Ovary (tissue), 7 donors: ENCODE measurements at regions not wholly inside any gene's neighbourhood (a gene's known extent, or its start where the extent isn't known, plus 50 kb on each side); places are given as distances from the start of the nearest gene placed in this dataset.

ENCODE experiments used
- DNase-seq, 5 donors: peaks; one replicate each; pipeline ENCODE4 v3.0.0-alpha.2; 2019 to 2020
- H3K27ac ChIP-seq, 2 donors: fragments of 200-600 bp; one replicate each; pipeline versions ENCODE4 v1.5.1 to v1.8.0; 2019 to 2022
- H3K27me3 ChIP-seq: fragments of 200-600 bp; one replicate; pipeline ENCODE4 v1.8.0; 2022
- H3K36me3 ChIP-seq: fragments of 200-600 bp; sonication (generic); one replicate; pipeline ENCODE4 v1.5.1; 2019
- H3K4me1 ChIP-seq: one replicate; pipeline ENCODE4 v1.8.1; 2013; ENCODE audit warnings: mild to moderate bottlenecking, moderate library complexity; ENCODE audit not compliant: insufficient read depth
- H3K4me3 ChIP-seq: fragments of 200-600 bp; sonication (generic); one replicate; pipeline ENCODE4 v1.5.1; 2017
- H3K9me3 ChIP-seq, 2 donors: fragments of 200-600 bp in 1 of 2; sonication (generic) in 1 of 2; one replicate each; pipeline versions ENCODE4 v1.5.1 to v1.8.1; 2013 to 2019; ENCODE audit warnings: mild to moderate bottlenecking in 1 of 2, moderate library complexity in 1 of 2
- EP300 ChIP-seq: sonication (generic); formaldehyde crosslinking; IDR thresholded peaks from one replicate; pipeline ENCODE4 v1.6.1; 2017; ENCODE audit warnings: antibody characterized with exemption
- POLR2A ChIP-seq: fragments of 450-650 bp; IDR thresholded peaks from one replicate; pipeline ENCODE4 v1.6.1; 2017; ENCODE audit warnings: antibody characterized with exemption, mild to moderate bottlenecking, moderate library complexity
- WGBS, 3 donors: extraction: QIAGEN DNeasy Blood & Tissue Kit in 1 of 3; methylation state at CpG; one replicate each; pipeline versions ENCODE4 v1.1.5 to v1.1.7; 2013 to 2017; 5-methylcytosine and 5-hydroxymethylcytosine counted together
- intact Hi-C, 4 donors: fragments of 100-400 bp; cut with DNase I; formaldehyde crosslinking; loops; one replicate each; pipeline versions ENCODE4 v1.11.0 to v1.15.1; 2022 to 2023
- TF ChIP-seq, protein P1 (sequence below), 3 donors: fragments of 450-650 bp in 2 of 3; fragments of 200-600 bp in 1 of 3; IDR thresholded peaks; one replicate each; pipeline versions ENCODE4 v1.5.1 to v1.8.0; 2016 to 2022; ENCODE audit warnings: antibody characterized with exemption in 3 of 3, mild to moderate bottlenecking in 1 of 3
- donor health status: DM: no; HTN: no; CAD: no; lungs with moderate emphysema.
- donor health status: DM: no; HTN: no; CAD: no.
- donor health status: Bipolar disorder and iron deficiency.
- donor health status: DM: no; HTN: no; CAD: no.
- donor health status: DM: yes; HTN: yes; CAD: no.

- TF ChIP-seq EP300 (no peak), POLR2A (no peak)
- TF ChIP-seq, protein P1, sequence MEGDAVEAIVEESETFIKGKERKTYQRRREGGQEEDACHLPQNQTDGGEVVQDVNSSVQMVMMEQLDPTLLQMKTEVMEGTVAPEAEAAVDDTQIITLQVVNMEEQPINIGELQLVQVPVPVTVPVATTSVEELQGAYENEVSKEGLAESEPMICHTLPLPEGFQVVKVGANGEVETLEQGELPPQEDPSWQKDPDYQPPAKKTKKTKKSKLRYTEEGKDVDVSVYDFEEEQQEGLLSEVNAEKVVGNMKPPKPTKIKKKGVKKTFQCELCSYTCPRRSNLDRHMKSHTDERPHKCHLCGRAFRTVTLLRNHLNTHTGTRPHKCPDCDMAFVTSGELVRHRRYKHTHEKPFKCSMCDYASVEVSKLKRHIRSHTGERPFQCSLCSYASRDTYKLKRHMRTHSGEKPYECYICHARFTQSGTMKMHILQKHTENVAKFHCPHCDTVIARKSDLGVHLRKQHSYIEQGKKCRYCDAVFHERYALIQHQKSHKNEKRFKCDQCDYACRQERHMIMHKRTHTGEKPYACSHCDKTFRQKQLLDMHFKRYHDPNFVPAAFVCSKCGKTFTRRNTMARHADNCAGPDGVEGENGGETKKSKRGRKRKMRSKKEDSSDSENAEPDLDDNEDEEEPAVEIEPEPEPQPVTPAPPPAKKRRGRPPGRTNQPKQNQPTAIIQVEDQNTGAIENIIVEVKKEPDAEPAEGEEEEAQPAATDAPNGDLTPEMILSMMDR (IDR thresholded peaks at IDR 0.05), result no peak
- intact Hi-C loops, result no loop called here
These were observed 105.9 kb upstream of the CDYL start for GRCh38 chr6:4670290-4670689.

DNA sequence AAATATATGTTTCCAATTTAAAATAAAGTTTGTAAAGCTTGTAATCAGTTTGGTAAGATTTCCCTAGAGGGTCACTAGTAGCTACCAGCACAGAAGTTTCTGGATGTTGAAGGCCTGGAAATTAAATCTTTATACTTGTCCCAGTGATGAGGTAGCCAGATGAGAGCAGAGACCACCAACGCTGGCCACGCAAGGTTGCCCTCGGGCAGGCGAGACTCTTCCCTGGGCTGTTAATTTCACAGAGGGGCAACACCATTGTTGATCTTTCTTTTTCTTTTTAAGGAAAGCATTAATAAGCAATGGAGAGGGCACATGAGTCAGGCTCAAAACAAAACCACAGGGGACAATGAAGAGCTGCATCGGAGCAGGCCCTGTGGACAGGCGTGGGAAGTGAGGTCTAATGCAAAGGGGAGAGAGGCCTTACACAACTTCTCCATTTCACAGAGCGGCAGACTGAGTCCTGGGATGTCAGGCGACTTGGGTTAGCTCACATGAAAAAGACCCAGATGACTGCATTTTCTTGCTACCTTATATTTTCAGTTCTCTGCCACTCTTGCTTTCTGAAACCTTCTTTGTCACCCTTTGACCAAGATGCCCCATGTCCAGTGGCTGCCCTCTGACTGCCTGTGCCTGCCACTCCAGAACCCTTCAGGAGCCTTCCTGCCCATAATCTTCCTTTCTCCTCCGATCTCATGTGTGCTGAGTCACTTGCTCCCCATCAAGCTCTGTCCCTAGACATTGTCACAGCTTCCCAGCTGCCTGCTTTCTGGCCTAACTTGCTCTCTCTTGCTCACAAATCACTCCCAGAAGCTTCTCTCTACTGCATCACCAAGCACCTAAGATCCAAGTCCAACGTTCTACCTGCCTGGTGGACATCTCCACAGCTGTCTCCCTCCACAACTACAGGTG is 107.7 kb upstream of the CDYL start:
- Histone ChIP-seq H3K36me3 (no peaks in the 10 kb centered on the region), H3K27me3 (no peaks in the 10 kb centered on the region), H3K27ac (no peak overlapping the region), H3K9me3 (no peaks in the 10 kb centered on the region), H3K4me1 (no peaks in the 10 kb centered on the region), H3K4me3 (no peak overlapping the region)
- TF ChIP-seq POLR2A, result no peak
- TF ChIP-seq, protein P1 (IDR thresholded peaks at IDR 0.05), result no peak
- no peak for TF ChIP-seq EP300
- WGBS, 3 donors, result 82 to 94% (median 83%) methylated on average over 10 of the region's 10 CpGs
- DNase-seq, result no peak
- intact Hi-C loops, result no loop called here

More at GRCh38 chr6:4670290-4670689, 105.9 kb upstream of the CDYL start:
- H3K27ac ChIP-seq, result no peak overlapping the region
- H3K27me3 ChIP-seq, result no peaks in the 10 kb centered on the region
- H3K4me1 ChIP-seq, result no peaks in the 10 kb centered on the region
- H3K36me3 ChIP-seq, result no peaks in the 10 kb centered on the region
- H3K9me3 ChIP-seq, result no peaks in the 10 kb centered on the region
- 71 to 86% (median 74%) methylated on average over 10 of the region's 10 CpGs for WGBS, 3 donors
- no peak overlapping the region for H3K4me3 ChIP-seq
- DNase-seq, result no peak

DNA sequence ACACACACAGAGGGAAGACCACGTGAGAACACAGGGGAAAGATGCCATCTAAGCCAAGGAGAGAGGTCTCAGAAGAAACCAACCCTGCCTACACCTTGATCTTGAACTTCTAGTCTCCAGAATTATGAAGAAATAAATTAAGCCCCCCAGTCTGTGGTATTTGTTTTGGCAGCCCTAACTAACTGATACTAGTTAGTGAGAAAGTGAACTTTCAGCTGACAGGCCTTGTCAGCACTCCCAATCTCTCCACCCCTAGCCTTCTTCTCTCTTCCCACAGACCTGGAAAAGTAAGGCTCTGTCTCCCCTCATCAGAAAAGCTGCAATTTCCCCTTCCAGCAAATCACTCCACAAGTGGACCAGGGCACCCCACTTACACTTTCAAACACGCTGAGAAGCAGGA is 108.6 kb upstream of the CDYL start:
- H3K36me3 ChIP-seq, result no peaks in the 10 kb centered on the region
- no peak overlapping the region for H3K4me3 ChIP-seq
- H3K4me1 ChIP-seq, result no peaks in the 10 kb centered on the region
- intact Hi-C loops, result no loop called here
- WGBS, 3 donors, result 76 to 80% (median 76%) methylated on average over 2 of the region's 2 CpGs
- no peak for DNase-seq
- TF ChIP-seq, protein P1 (IDR thresholded peaks at IDR 0.05), result no peak
- no peak for TF ChIP-seq POLR2A
- no peak for TF ChIP-seq EP300
- no peak overlapping the region for H3K27ac ChIP-seq
- H3K9me3 ChIP-seq, result no peaks in the 10 kb centered on the region
- no peaks in the 10 kb centered on the region for H3K27me3 ChIP-seq

DNA sequence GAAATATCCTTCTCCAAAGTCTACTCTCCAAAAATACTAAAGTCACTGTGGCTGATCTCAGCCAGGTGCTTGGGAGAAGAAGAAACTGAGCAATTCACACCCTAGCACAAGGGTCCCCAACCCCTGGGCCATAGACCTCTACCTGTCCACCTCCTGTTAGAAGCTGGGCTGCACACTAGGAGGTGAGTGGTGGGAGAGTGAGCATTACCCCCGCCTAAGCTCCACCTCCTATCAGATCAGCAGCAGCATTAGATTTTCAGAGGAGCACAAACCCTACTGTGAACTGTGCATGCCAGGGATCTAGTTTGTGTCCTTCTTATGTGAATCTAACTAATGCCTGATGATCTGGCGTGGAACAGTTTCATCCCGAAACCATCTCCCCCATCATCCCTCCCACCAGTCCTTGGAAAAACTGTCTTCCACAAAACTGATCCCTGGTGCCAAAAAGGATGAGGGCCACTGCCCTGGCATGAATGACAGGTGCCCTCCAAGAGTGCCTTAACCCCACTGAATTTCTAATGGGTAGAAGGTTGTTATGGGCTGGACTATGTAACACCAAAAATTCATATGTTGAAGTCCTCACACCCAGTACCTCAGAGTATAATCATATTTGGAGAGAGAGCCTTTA is 109.2 kb upstream of the CDYL start:
- H3K27me3 ChIP-seq, result no peaks in the 10 kb centered on the region
- TF ChIP-seq, protein P1 (IDR thresholded peaks at IDR 0.05), result no peak
- TF ChIP-seq EP300, result no peak
- H3K27ac ChIP-seq, result no peak overlapping the region
- no peaks in the 10 kb centered on the region for H3K36me3 ChIP-seq
- intact Hi-C loops, result no loop called here
- no peaks in the 10 kb centered on the region for H3K4me1 ChIP-seq
- no peak for DNase-seq
- no peak overlapping the region for H3K4me3 ChIP-seq
- no peaks in the 10 kb centered on the region for H3K9me3 ChIP-seq
- 81 to 98% (median 94%) methylated on average over 3 of the region's 3 CpGs for WGBS, 3 donors
